Gastroesophageal sphincter (tissue), 4 donors: ENCODE measurements at regions not wholly inside any gene's neighbourhood (a gene's known extent, or its start where the extent isn't known, plus 50 kb on each side); places are given as distances from the start of the nearest gene placed in this dataset.

Experiments
- ATAC-seq: fragments of 150-250 bp; one replicate; pipeline ENCODE4 v1.9.1; 2016; ENCODE audit warnings: mild to moderate bottlenecking, moderate library complexity
- H3K27ac ChIP-seq, 4 donors: fragments of 200-600 bp; sonication (generic) in 3 of 4; 1 replicate in 3 of 4; 2 replicates in 1 of 4; pipeline ENCODE4 v1.5.1; 2016 to 2019
- H3K27me3 ChIP-seq: fragments of 200-600 bp; sonication (generic); one replicate; pipeline ENCODE4 v1.5.1; 2019
- H3K36me3 ChIP-seq, 2 donors: fragments of 200-600 bp; sonication (generic); one replicate each; pipeline ENCODE4 v1.5.1; 2019; ENCODE audit warnings: control low read depth in 1 of 2
- H3K4me1 ChIP-seq, 3 donors: fragments of 200-600 bp; sonication (generic); 1 replicate in 2 of 3; 2 replicates in 1 of 3; pipeline ENCODE4 v1.5.1; 2016 to 2019; ENCODE audit warnings: control low read depth in 2 of 3
- H3K4me3 ChIP-seq, 2 donors: fragments of 200-600 bp; sonication (generic); one replicate each; pipeline ENCODE4 v1.5.1; 2019; ENCODE audit warnings: mild to moderate bottlenecking in 1 of 2, moderate library complexity in 1 of 2
- H3K9me3 ChIP-seq, 3 donors: fragments of 200-600 bp; sonication (generic); one replicate each; pipeline ENCODE4 v1.5.1; 2017 to 2019; ENCODE audit warnings: control low read depth in 2 of 3
- CTCF ChIP-seq, 4 experiments: fragments of 200-600 bp in 2 of 4; fragments of 450-650 bp in 2 of 4; sonication (generic) in 1 of 4; IDR thresholded peaks; one replicate each; pipeline ENCODE4 v1.5.1; 2017 to 2019; ENCODE audit warnings: antibody characterized with exemption in 4 of 4, mild to moderate bottlenecking in 2 of 4, moderate library complexity in 2 of 4
- EP300 ChIP-seq: sonication (generic); formaldehyde crosslinking; IDR thresholded peaks from one replicate; pipeline ENCODE4 v1.6.1; 2017; ENCODE audit warnings: antibody characterized with exemption, mild to moderate bottlenecking
- POLR2A ChIP-seq, 2 donors: fragments of 450-650 bp; IDR thresholded peaks; one replicate each; pipeline ENCODE4 v1.6.1; 2017; ENCODE audit warnings: antibody characterized with exemption in 2 of 2, mild to moderate bottlenecking in 2 of 2, moderate library complexity in 1 of 2
- POLR2AphosphoS5 ChIP-seq: sonication (generic); formaldehyde crosslinking; IDR thresholded peaks from one replicate; pipeline ENCODE4 v1.6.1; 2017; ENCODE audit warnings: antibody characterized with exemption
- WGBS, 2 donors: methylation state at CpG; one replicate each; pipeline ENCODE4 v1.1.5; 2018; ENCODE audit warnings: low coverage in 1 of 2; 5-methylcytosine and 5-hydroxymethylcytosine counted together

GRCh38 chr5:61828856-61829255, 477.1 kb upstream of the KIF2A start:
- TF ChIP-seq POLR2AphosphoS5: no peak
- Histone ChIP-seq H3K4me3 (no peak overlapping the region), H3K9me3 (no peaks in the 10 kb centered on the region), H3K27me3 (no peaks in the 10 kb centered on the region), H3K27ac (no peak overlapping the region), H3K4me1 (no peaks in the 10 kb centered on the region), H3K36me3 (no peaks in the 10 kb centered on the region)
- ATAC-seq: no peak
- WGBS, 2 donors: 90 to 93% methylated on average over 3 of the region's 3 CpGs

- no peaks in the 10 kb centered on the region for H3K27me3 ChIP-seq
- ATAC-seq: no peak
- no peak overlapping the region for H3K4me3 ChIP-seq
- H3K27ac ChIP-seq: no peak overlapping the region
- TF ChIP-seq CTCF (IDR thresholded peaks at IDR 0.05): no peak
- no peak for TF ChIP-seq POLR2AphosphoS5
- TF ChIP-seq EP300: no peak
- TF ChIP-seq POLR2A (IDR thresholded peaks at IDR 0.05): no peak
- no peaks in the 10 kb centered on the region for H3K4me1 ChIP-seq
- H3K9me3 ChIP-seq: no peaks in the 10 kb centered on the region
- 40 to 100% methylated on average over 1 of the region's 4 CpGs for WGBS, 2 donors
- no peaks in the 10 kb centered on the region for H3K36me3 ChIP-seq
Observed at GRCh38 chr5:61831736-61832135, 474.3 kb upstream of the KIF2A start.

DNA sequence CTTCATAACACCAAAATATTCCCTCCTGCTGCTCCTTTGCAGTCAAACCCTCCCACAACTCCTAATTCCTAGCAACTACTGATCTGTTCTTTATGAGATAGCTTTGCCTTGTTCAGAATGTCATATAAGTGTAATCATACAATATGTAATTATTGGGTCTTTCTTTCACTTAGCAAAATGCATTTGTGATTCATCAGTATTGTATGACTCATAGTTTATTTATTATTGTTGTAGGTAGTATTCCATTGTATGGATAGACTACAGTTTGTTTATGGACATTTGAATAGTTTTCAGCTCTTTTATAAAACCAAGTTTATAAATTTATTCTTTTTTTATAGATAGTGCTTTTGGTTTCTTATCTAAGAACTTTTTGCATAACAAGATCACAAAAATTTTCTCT, 468.2 kb upstream of the KIF2A start:
- H3K36me3 ChIP-seq: no peaks in the 10 kb centered on the region
- no peak for TF ChIP-seq POLR2AphosphoS5
- TF ChIP-seq CTCF (IDR thresholded peaks at IDR 0.05): no peak
- TF ChIP-seq POLR2A (IDR thresholded peaks at IDR 0.05): no peak
- no peak for TF ChIP-seq EP300
- H3K4me1 ChIP-seq: no peaks in the 10 kb centered on the region
- no peaks in the 10 kb centered on the region for H3K27me3 ChIP-seq
- H3K4me3 ChIP-seq: no peak overlapping the region
- H3K9me3 ChIP-seq: no peaks in the 10 kb centered on the region
- no peak overlapping the region for H3K27ac ChIP-seq
- no peak for ATAC-seq

DNA sequence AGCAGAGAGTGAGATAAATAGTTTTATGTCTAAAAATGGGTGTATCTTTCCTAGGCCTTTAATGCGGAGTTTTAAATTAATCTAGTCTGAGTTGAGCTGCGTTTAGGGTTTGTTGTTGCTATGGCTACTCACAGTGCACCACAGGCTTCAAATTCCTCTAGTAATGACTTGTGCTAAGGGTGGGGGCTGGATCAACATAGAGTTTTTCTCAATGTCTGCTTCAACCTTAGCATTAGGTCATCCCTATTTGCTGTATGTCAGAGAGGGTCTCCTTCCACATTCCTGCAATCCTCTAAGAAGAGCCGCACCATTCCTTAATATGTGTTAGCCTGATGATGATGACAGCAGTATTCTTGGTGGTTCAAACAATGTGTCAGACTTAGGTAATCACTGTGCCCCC, 465.6 kb upstream of the KIF2A start:
- Histone ChIP-seq H3K36me3 (no peaks in the 10 kb centered on the region), H3K27ac (no peak overlapping the region), H3K9me3 (no peaks in the 10 kb centered on the region), H3K27me3 (no peaks in the 10 kb centered on the region), H3K4me3 (no peak overlapping the region), H3K4me1 (no peaks in the 10 kb centered on the region)
- WGBS, 2 donors: 13 to 45% methylated on average over 3 of the region's 3 CpGs
- no peak for ATAC-seq
- TF ChIP-seq POLR2AphosphoS5 (no peak), EP300 (no peak), POLR2A (IDR thresholded peaks at IDR 0.05) (no peak), CTCF (IDR thresholded peaks at IDR 0.05) (no peak)

DNA sequence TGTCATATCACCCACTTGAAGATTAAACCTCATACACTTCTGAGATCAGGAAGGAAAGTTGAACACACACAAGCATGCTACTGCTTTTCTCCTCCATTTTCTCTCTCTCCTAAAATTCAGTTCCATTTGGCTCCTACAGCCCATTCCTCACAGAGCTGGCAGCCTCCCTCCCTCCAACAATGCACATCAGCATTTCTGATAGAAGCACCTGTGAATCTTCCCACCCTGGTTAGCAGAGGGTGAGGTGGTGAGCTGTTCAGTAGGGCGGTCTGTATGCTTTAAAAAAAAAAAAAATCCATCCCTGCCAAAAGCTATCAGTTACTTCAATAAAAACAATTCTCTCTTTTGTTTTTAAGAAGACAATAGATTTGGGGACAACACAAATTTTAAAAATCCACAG, 463.2 kb upstream of the KIF2A start:
- H3K27me3 ChIP-seq: no peaks in the 10 kb centered on the region
- ATAC-seq: no peak
- TF ChIP-seq CTCF (IDR thresholded peaks at IDR 0.05): no peak
- no peak for TF ChIP-seq POLR2AphosphoS5
- no peak for TF ChIP-seq POLR2A (IDR thresholded peaks at IDR 0.05)
- no peak for TF ChIP-seq EP300
- no peaks in the 10 kb centered on the region for H3K36me3 ChIP-seq
- H3K9me3 ChIP-seq: peaks cover 0 to 4% (median 0%) of the 10 kb centered on the region in 3 donors
- 80 to 91% methylated on average over 1 of the region's 1 CpG for WGBS, 2 donors
- no peak overlapping the region for H3K27ac ChIP-seq
- no peaks in the 10 kb centered on the region for H3K4me1 ChIP-seq
- no peak overlapping the region for H3K4me3 ChIP-seq

GRCh38 chr5:61850696-61851095, 455.3 kb upstream of the KIF2A start:
- no peaks in the 10 kb centered on the region for H3K36me3 ChIP-seq
- H3K27ac ChIP-seq: no peak overlapping the region
- TF ChIP-seq EP300 (no peak), POLR2A (IDR thresholded peaks at IDR 0.05) (no peak), POLR2AphosphoS5 (no peak), CTCF (IDR thresholded peaks at IDR 0.05) (no peak)
- H3K4me3 ChIP-seq: no peak overlapping the region
- ATAC-seq: no peak
- no peaks in the 10 kb centered on the region for H3K27me3 ChIP-seq
- H3K9me3 ChIP-seq: peaks cover 0 to 12% (median 0%) of the 10 kb centered on the region in 3 donors
- H3K4me1 ChIP-seq: no peaks in the 10 kb centered on the region
